DND-41 (cell line): ENCODE measurements at regions not wholly inside any gene's neighbourhood (a gene's known extent, or its start where the extent isn't known, plus 50 kb on each side); places are given as distances from the start of the nearest gene placed in this dataset.
"Not testable (repeated sequence)": the region's sequence is repeated elsewhere in the genome, so short reads cannot be mapped to it uniquely, and the experiment has no call there.

ENCODE experiments used
- ATAC-seq: fragments of 200-7000 bp; cut with Tn5 transposase; 3 replicates; pipeline ENCODE4 v1.9.1; 2021; ENCODE audit warnings: low read depth; ENCODE audit not compliant: insufficient read depth
- DNase-seq: peaks from one replicate; pipeline ENCODE4 v3.0.0-alpha.2; 2020
- H2AFZ ChIP-seq: 2 replicates; pipeline ENCODE4 v1.6.0; 2012; ENCODE audit warnings: low read depth, low read length
- H3K27ac ChIP-seq: 2 replicates; pipeline ENCODE4 v1.5.1; 2012; ENCODE audit warnings: low read length, inconsistent platforms
- H3K27me3 ChIP-seq: fragments of 200-600 bp; sonication (generic); 2 replicates; pipeline ENCODE4 v1.6.0; 2012; ENCODE audit warnings: low read length, mild to moderate bottlenecking, inconsistent platforms; ENCODE audit not compliant: insufficient read depth, poor library complexity
- H3K36me3 ChIP-seq: 2 replicates; pipeline ENCODE4 v1.5.1; 2012; ENCODE audit warnings: low read length, inconsistent platforms; ENCODE audit not compliant: insufficient read depth
- H3K4me1 ChIP-seq: 2 replicates; pipeline ENCODE4 v1.5.1; 2012; ENCODE audit warnings: mild to moderate bottlenecking, low read length; ENCODE audit not compliant: insufficient read depth
- H3K4me2 ChIP-seq: 2 replicates; pipeline ENCODE4 v1.6.0; 2012; ENCODE audit warnings: mild to moderate bottlenecking, moderate library complexity, low read length, inconsistent platforms; ENCODE audit not compliant: insufficient read depth
- H3K4me3 ChIP-seq, 2 experiments: fragments of 200-600 bp in 1 of 2; shearing (Covaris generic) in 1 of 2; 2 replicates each; pipeline ENCODE4 v1.5.1; 2012 to 2016; ENCODE audit warnings: inconsistent platforms in 2 of 2, low read length in 2 of 2, mild to moderate bottlenecking in 2 of 2, low read depth in 1 of 2, moderate library complexity in 1 of 2
- H3K79me2 ChIP-seq: 2 replicates; pipeline ENCODE4 v1.6.0; 2012; ENCODE audit warnings: low read length, inconsistent platforms; ENCODE audit not compliant: insufficient read depth
- H3K9ac ChIP-seq: 2 replicates; pipeline ENCODE4 v1.6.0; 2012; ENCODE audit warnings: low read depth, mild to moderate bottlenecking, inconsistent platforms, low read length, moderate library complexity
- H3K9me3 ChIP-seq: 2 replicates; pipeline ENCODE4 v1.5.1; 2012; ENCODE audit warnings: low read length, moderate library complexity, mild to moderate bottlenecking, inconsistent platforms; ENCODE audit not compliant: insufficient read depth, severe bottlenecking
- H4K20me1 ChIP-seq: 2 replicates; pipeline ENCODE4 v1.6.0; 2012; ENCODE audit warnings: low read length; ENCODE audit not compliant: insufficient read depth
- CTCF ChIP-seq: IDR thresholded peaks from 2 replicates; pipeline ENCODE4 v1.5.1; 2012; ENCODE audit warnings: borderline replicate concordance, low read length, moderate library complexity, mild to moderate bottlenecking; ENCODE audit not compliant: poor library complexity, severe bottlenecking; ENCODE audit errors: extremely low read depth
- EZH2 ChIP-seq: IDR thresholded peaks from 3 replicates; pipeline ENCODE4 v1.6.1; 2012; ENCODE audit warnings: borderline replicate concordance, low read depth, mild to moderate bottlenecking, moderate library complexity, low read length, inconsistent platforms; ENCODE audit not compliant: severe bottlenecking

GRCh38 chr4:49219489-49220225 lies 233.6 kb downstream of the CWH43 start:
- not testable (repeated sequence) for DNase-seq, ATAC-seq, H3K4me2 ChIP-seq, H4K20me1 ChIP-seq, H3K79me2 ChIP-seq, H3K36me3 ChIP-seq, H3K4me3 ChIP-seq, H2AFZ ChIP-seq, H3K9ac ChIP-seq, H3K27me3 ChIP-seq, H3K4me1 ChIP-seq, H3K9me3 ChIP-seq, H3K27ac ChIP-seq

GRCh38 chr4:49221209-49221608 lies 235.1 kb downstream of the CWH43 start:
- TF ChIP-seq EZH2: no peak
- no peak for TF ChIP-seq CTCF
- Histone ChIP-seq H3K4me2 (no peak overlapping the region), H3K9me3 (no peaks in the 10 kb centered on the region), H3K79me2 (no peaks in the 10 kb centered on the region), H2AFZ (no peak overlapping the region), H3K36me3 (no peaks in the 10 kb centered on the region), H3K27ac (no peak overlapping the region), H3K4me3 (no peak overlapping the region), H3K9ac (no peak overlapping the region), H4K20me1 (no peaks in the 10 kb centered on the region), H3K27me3 (no peaks in the 10 kb centered on the region), H3K4me1 (no peaks in the 10 kb centered on the region)
- no peak for ATAC-seq
- DNase-seq: no peak

GRCh38 chr4:49222810-49223209 lies 236.7 kb downstream of the CWH43 start:
- not testable (repeated sequence) for H3K79me2 ChIP-seq, H2AFZ ChIP-seq, H3K27me3 ChIP-seq, H3K4me3 ChIP-seq, H3K4me1 ChIP-seq, H3K9ac ChIP-seq, H3K9me3 ChIP-seq, H3K4me2 ChIP-seq, DNase-seq, ATAC-seq, H4K20me1 ChIP-seq, H3K27ac ChIP-seq, H3K36me3 ChIP-seq

GRCh38 chr4:49226216-49226866 lies 240.3 kb downstream of the CWH43 start:
- not testable (repeated sequence) for H3K27me3 ChIP-seq, H3K9me3 ChIP-seq, H3K9ac ChIP-seq, H3K27ac ChIP-seq, H3K4me2 ChIP-seq, H3K79me2 ChIP-seq, DNase-seq, H3K36me3 ChIP-seq, H3K4me3 ChIP-seq, H3K4me1 ChIP-seq, H2AFZ ChIP-seq, H4K20me1 ChIP-seq, ATAC-seq

GRCh38 chr4:49227941-49228340 lies 241.9 kb downstream of the CWH43 start:
- not testable (repeated sequence) for H4K20me1 ChIP-seq, H3K27me3 ChIP-seq, H3K36me3 ChIP-seq, H3K9me3 ChIP-seq, H3K4me3 ChIP-seq, H2AFZ ChIP-seq, ATAC-seq, H3K4me2 ChIP-seq, H3K27ac ChIP-seq, H3K9ac ChIP-seq, DNase-seq, H3K4me1 ChIP-seq, H3K79me2 ChIP-seq

- H3K9me3 ChIP-seq, H3K79me2 ChIP-seq, DNase-seq, ATAC-seq, H3K27me3 ChIP-seq, H3K27ac ChIP-seq, H3K4me1 ChIP-seq, H3K4me3 ChIP-seq, H2AFZ ChIP-seq, H3K9ac ChIP-seq, H3K4me2 ChIP-seq, H3K36me3 ChIP-seq, H4K20me1 ChIP-seq: not testable (repeated sequence)
Observed at GRCh38 chr4:49229243-49229642, 243.2 kb downstream of the CWH43 start.

GRCh38 chr4:49229713-49230112 lies 243.6 kb downstream of the CWH43 start:
- H3K4me2 ChIP-seq, DNase-seq, H3K27ac ChIP-seq, H3K9ac ChIP-seq, ATAC-seq, H3K4me1 ChIP-seq, H3K9me3 ChIP-seq, H3K79me2 ChIP-seq, H4K20me1 ChIP-seq, H3K36me3 ChIP-seq, H3K27me3 ChIP-seq, H3K4me3 ChIP-seq, H2AFZ ChIP-seq: not testable (repeated sequence)
